Upper lobe of right lung (tissue), 1 donor: ENCODE measurements at regions not wholly inside any gene's neighbourhood (a gene's known extent, or its start where the extent isn't known, plus 50 kb on each side); places are given as distances from the start of the nearest gene placed in this dataset.
A peak's percentile ranks its signal among the peaks of the same experiment; 100 is the strongest.

Source experiments
- ATAC-seq: fragments of 200-7000 bp; cut with Tn5 transposase; one replicate; pipeline ENCODE4 v1.9.1; 2020; ENCODE audit warnings: mild to moderate bottlenecking, moderate library complexity
- DNase-seq: peaks from one replicate; pipeline ENCODE4 v3.0.0-alpha.2; 2020
- H3K27ac ChIP-seq: fragments of 200-600 bp; one replicate; pipeline ENCODE4 v1.8.0; 2022
- H3K27me3 ChIP-seq: fragments of 200-600 bp; one replicate; pipeline ENCODE4 v1.8.0; 2022; ENCODE audit warnings: mild to moderate bottlenecking
- H3K36me3 ChIP-seq: fragments of 200-600 bp; one replicate; pipeline ENCODE4 v1.8.0; 2022
- H3K4me1 ChIP-seq: fragments of 200-600 bp; one replicate; pipeline ENCODE4 v1.8.0; 2022
- H3K4me3 ChIP-seq: fragments of 200-600 bp; one replicate; pipeline ENCODE4 v1.8.0; 2022; ENCODE audit warnings: mild to moderate bottlenecking
- H3K9me3 ChIP-seq: fragments of 200-600 bp; one replicate; pipeline ENCODE4 v1.8.0; 2022
- intact Hi-C: fragments of 100-400 bp; cut with DNase I; formaldehyde crosslinking; loops from one replicate; pipeline ENCODE4 v1.11.0; 2022
- TF ChIP-seq, protein P1 (sequence below): fragments of 200-600 bp; IDR thresholded peaks from one replicate; pipeline ENCODE4 v1.8.0; 2022; ENCODE audit warnings: antibody characterized with exemption
- donor health status: DM: no; HTN: yes; CAD: no; lungs with severe emphysema.

DNA sequence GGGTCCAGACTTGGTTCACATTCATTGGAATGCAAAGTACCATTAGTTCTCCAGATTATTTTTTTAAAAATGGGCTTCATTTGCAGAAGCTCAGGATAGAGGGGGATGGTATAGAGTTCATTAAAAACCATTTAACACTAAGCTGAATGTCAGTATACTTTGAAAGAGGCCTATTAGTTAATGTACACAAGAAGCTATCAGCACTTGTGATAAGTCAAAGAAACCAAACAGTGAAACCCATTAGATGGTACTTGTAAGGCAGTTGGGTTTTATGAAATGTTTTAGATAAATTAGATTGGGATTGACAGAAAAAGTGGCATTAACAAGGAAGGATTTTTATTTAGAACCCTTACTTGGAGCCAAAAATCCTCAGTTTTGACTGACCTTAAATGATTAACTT, 229.2 kb upstream of the MPDZ start:
- intact Hi-C loops, result no loop called here
- Histone ChIP-seq H3K27ac (no peak overlapping the region), H3K36me3 (no peaks in the 10 kb centered on the region), H3K9me3 (no peaks in the 10 kb centered on the region), H3K4me1 (no peaks in the 10 kb centered on the region), H3K27me3 (no peaks in the 10 kb centered on the region), H3K4me3 (no peak overlapping the region)
- ATAC-seq, result no peak
- TF ChIP-seq, protein P1, sequence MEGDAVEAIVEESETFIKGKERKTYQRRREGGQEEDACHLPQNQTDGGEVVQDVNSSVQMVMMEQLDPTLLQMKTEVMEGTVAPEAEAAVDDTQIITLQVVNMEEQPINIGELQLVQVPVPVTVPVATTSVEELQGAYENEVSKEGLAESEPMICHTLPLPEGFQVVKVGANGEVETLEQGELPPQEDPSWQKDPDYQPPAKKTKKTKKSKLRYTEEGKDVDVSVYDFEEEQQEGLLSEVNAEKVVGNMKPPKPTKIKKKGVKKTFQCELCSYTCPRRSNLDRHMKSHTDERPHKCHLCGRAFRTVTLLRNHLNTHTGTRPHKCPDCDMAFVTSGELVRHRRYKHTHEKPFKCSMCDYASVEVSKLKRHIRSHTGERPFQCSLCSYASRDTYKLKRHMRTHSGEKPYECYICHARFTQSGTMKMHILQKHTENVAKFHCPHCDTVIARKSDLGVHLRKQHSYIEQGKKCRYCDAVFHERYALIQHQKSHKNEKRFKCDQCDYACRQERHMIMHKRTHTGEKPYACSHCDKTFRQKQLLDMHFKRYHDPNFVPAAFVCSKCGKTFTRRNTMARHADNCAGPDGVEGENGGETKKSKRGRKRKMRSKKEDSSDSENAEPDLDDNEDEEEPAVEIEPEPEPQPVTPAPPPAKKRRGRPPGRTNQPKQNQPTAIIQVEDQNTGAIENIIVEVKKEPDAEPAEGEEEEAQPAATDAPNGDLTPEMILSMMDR, result no peak
- no peak for DNase-seq

- Histone ChIP-seq H3K27ac (no peak overlapping the region), H3K4me3 (no peak overlapping the region), H3K36me3 (no peaks in the 10 kb centered on the region), H3K9me3 (no peaks in the 10 kb centered on the region), H3K4me1 (no peaks in the 10 kb centered on the region), H3K27me3 (no peaks in the 10 kb centered on the region)
- intact Hi-C loops, result no loop called here
- TF ChIP-seq, protein P1, result no peak
- no peak for DNase-seq
- no peak for ATAC-seq
These were observed 228.6 kb upstream of the MPDZ start for GRCh38 chr9:13508086-13508485.

- intact Hi-C loops, result no loop called here
- Histone ChIP-seq H3K9me3 (no peaks in the 10 kb centered on the region), H3K4me1 (no peaks in the 10 kb centered on the region), H3K27ac (no peak overlapping the region), H3K36me3 (no peaks in the 10 kb centered on the region), H3K4me3 (no peak overlapping the region), H3K27me3 (no peaks in the 10 kb centered on the region)
- no peak for DNase-seq
- ATAC-seq, result no peak
- TF ChIP-seq, protein P1, result no peak
These were observed 226.3 kb upstream of the MPDZ start for GRCh38 chr9:13505797-13506196.

- Histone ChIP-seq H3K27me3 (no peaks in the 10 kb centered on the region), H3K4me3 (no peak overlapping the region), H3K4me1 (no peaks in the 10 kb centered on the region), H3K36me3 (no peaks in the 10 kb centered on the region), H3K27ac (no peak overlapping the region), H3K9me3 (no peaks in the 10 kb centered on the region)
- ATAC-seq (no peak), DNase-seq (no peak)
- TF ChIP-seq, protein P1, result no peak
- intact Hi-C loops, result no loop called here
These were observed 224.1 kb upstream of the MPDZ start for GRCh38 chr9:13503599-13503998.

DNA sequence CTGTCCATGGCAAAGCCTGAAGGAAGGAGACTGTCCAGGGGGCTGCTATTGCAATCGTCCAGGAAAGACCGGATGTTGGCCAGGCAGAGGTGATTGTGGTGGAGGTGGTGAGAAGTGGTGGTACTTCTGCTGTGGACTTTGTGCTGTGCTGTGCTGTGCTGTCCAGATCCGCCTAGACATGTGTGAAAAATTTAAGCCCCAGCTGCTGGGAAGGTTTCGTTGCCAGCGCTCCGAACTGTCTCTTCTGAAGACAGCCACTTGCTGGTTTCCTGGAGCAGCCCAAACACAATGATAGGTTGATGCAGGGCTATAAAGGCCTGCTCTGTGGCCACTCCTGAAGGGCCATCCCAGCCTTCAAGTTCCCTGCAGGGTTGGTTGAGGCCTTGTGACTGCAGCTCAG, 223.0 kb upstream of the MPDZ start:
- no peaks in the 10 kb centered on the region for H3K4me1 ChIP-seq
- H3K9me3 ChIP-seq, result no peaks in the 10 kb centered on the region
- H3K27me3 ChIP-seq, result no peaks in the 10 kb centered on the region
- no peak overlapping the region for H3K4me3 ChIP-seq
- H3K36me3 ChIP-seq, result no peaks in the 10 kb centered on the region
- TF ChIP-seq, protein P1, result no peak
- no peak overlapping the region for H3K27ac ChIP-seq
- intact Hi-C loops, result no loop called here
- DNase-seq (no peak), ATAC-seq (peak; percentile 12)

- Histone ChIP-seq H3K4me3 (no peak overlapping the region), H3K9me3 (no peaks in the 10 kb centered on the region), H3K36me3 (no peaks in the 10 kb centered on the region), H3K4me1 (no peaks in the 10 kb centered on the region), H3K27me3 (no peaks in the 10 kb centered on the region), H3K27ac (no peak overlapping the region)
- DNase-seq, result no peak
- intact Hi-C loops, result no loop called here
- TF ChIP-seq, protein P1, result no peak
- ATAC-seq, result no peak
These were observed 221.5 kb upstream of the MPDZ start for GRCh38 chr9:13501018-13501417.
